NB4 (cell line): ENCODE measurements at regions not wholly inside any gene's neighbourhood (a gene's known extent, or its start where the extent isn't known, plus 50 kb on each side); places are given as distances from the start of the nearest gene placed in this dataset.
"Not testable (repeated sequence)": the region's sequence is repeated elsewhere in the genome, so short reads cannot be mapped to it uniquely, and the experiment has no call there.

Experiments used
- MYC ChIP-seq: IDR thresholded peaks from 2 replicates; pipeline ENCODE4 v1.6.1; 2011; ENCODE audit warnings: low read depth, low read length
- POLR2A ChIP-seq: IDR thresholded peaks from 2 replicates; pipeline ENCODE4 v1.6.1; 2011; ENCODE audit warnings: mild to moderate bottlenecking; ENCODE audit not compliant: insufficient read length; ENCODE audit errors: extremely low read depth
- TF ChIP-seq, protein P1 (sequence below): IDR thresholded peaks from one replicate; pipeline ENCODE4 v1.5.1; 2012; ENCODE audit warnings: low read depth, low read length
- TF ChIP-seq, protein P2 (sequence below): IDR thresholded peaks from 2 replicates; pipeline ENCODE4 v1.6.1; 2011; ENCODE audit warnings: low read depth, low read length

DNA sequence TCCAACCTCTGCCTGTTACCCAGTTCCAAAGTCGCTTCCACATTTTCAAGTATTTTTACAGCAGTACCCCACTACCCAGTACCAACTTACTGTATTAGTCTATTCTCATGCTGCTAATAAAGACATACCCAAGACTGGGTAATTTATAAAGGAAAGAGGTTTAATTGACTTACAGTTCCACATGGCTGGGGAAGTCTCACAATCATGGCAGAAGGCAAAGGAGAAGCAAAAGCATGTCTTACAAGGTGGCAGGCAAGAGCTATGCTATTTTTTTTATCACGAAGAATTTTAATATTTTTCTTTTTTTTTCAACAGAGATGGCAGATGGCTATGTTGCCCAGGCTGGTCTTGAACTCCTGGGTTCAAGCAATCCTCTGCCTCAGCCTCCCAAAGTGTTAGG is 171.3 kb downstream of the MAIP1 start:
- TF ChIP-seq, protein P1, sequence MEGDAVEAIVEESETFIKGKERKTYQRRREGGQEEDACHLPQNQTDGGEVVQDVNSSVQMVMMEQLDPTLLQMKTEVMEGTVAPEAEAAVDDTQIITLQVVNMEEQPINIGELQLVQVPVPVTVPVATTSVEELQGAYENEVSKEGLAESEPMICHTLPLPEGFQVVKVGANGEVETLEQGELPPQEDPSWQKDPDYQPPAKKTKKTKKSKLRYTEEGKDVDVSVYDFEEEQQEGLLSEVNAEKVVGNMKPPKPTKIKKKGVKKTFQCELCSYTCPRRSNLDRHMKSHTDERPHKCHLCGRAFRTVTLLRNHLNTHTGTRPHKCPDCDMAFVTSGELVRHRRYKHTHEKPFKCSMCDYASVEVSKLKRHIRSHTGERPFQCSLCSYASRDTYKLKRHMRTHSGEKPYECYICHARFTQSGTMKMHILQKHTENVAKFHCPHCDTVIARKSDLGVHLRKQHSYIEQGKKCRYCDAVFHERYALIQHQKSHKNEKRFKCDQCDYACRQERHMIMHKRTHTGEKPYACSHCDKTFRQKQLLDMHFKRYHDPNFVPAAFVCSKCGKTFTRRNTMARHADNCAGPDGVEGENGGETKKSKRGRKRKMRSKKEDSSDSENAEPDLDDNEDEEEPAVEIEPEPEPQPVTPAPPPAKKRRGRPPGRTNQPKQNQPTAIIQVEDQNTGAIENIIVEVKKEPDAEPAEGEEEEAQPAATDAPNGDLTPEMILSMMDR = not testable (repeated sequence)
- not testable (repeated sequence) for TF ChIP-seq POLR2A, MYC
- TF ChIP-seq, protein P2, sequence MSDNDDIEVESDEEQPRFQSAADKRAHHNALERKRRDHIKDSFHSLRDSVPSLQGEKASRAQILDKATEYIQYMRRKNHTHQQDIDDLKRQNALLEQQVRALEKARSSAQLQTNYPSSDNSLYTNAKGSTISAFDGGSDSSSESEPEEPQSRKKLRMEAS = not testable (repeated sequence)
